ENCODE measurements at regions not wholly inside any gene's neighbourhood (a gene's known extent, or its start where the extent isn't known, plus 50 kb on each side); places are given as distances from the start of the nearest gene placed in this dataset. TPM values are rescaled to one million over a fixed set of nuclear protein-coding genes. Genes with fewer than 3 reads are reported as not detected.

GRCh38 chr21:17900990-17901385 lies 81.8 kb upstream of the C21orf91 start:
- Histone ChIP-seq H3K4me3 (ENCODE audit: insufficient read depth, low read length) (no peak overlapping the region), H3K9me3 (ENCODE audit: low read depth, low read length) (no peaks in the 10 kb centered on the region), H3K4me1 (ENCODE audit: insufficient read depth, low read length) (peaks cover 3% of the 10 kb centered on the region), H3K79me2 (ENCODE audit: insufficient read depth, low read length) (no peaks in the 10 kb centered on the region), H3K27ac (ENCODE audit: low read depth, low read length) (no peak overlapping the region), H3K36me3 (ENCODE audit: insufficient read depth, low read length) (no peaks in the 10 kb centered on the region), H4K20me1 (ENCODE audit: insufficient read depth, low read length) (no peaks in the 10 kb centered on the region), H3K27me3 (ENCODE audit: insufficient read depth, low read length) (peaks cover 2% of the 10 kb centered on the region), H2AFZ (ENCODE audit: low read length) (no peak overlapping the region), H3K4me2 (ENCODE audit: insufficient read depth, low read length) (no peak overlapping the region)
- DNase-seq (ENCODE audit: insufficient read length, low spot score, missing footprints): no peak
- no peak for TF ChIP-seq CTCF (IDR thresholded peaks at IDR 0.05; ENCODE audit: extremely low read depth, low read depth, low read length)

GRCh38 chr21:17900281-17900989 lies 81.3 kb upstream of the C21orf91 start:
- H3K79me2 ChIP-seq (ENCODE audit: insufficient read depth, low read length): no peaks in the 10 kb centered on the region
- no peak for DNase-seq (ENCODE audit: insufficient read length, low spot score, missing footprints)
- H3K4me1 ChIP-seq (ENCODE audit: insufficient read depth, low read length): peaks cover 3% of the 10 kb centered on the region
- H3K4me2 ChIP-seq (ENCODE audit: insufficient read depth, low read length): no peak overlapping the region
- no peaks in the 10 kb centered on the region for H3K9me3 ChIP-seq (ENCODE audit: low read depth, low read length)
- no peaks in the 10 kb centered on the region for H4K20me1 ChIP-seq (ENCODE audit: insufficient read depth, low read length)
- no peak for TF ChIP-seq CTCF (IDR thresholded peaks at IDR 0.05; ENCODE audit: extremely low read depth, low read depth, low read length)
- no peak overlapping the region for H3K4me3 ChIP-seq (ENCODE audit: insufficient read depth, low read length)
- no peak overlapping the region for H3K27ac ChIP-seq (ENCODE audit: low read depth, low read length)
- no peak overlapping the region for H2AFZ ChIP-seq (ENCODE audit: low read length)
- peaks cover 2% of the 10 kb centered on the region for H3K27me3 ChIP-seq (ENCODE audit: insufficient read depth, low read length)
- H3K36me3 ChIP-seq (ENCODE audit: insufficient read depth, low read length): no peaks in the 10 kb centered on the region

GRCh38 chr21:17889171-17889570 lies 70.0 kb upstream of the C21orf91 start:
- H3K9me3 ChIP-seq (ENCODE audit: low read depth, low read length): no peaks in the 10 kb centered on the region
- H3K4me3 ChIP-seq (ENCODE audit: insufficient read depth, low read length): no peak overlapping the region
- no peak overlapping the region for H3K27ac ChIP-seq (ENCODE audit: low read depth, low read length)
- no peak for DNase-seq (ENCODE audit: insufficient read length, low spot score, missing footprints)
- H3K27me3 ChIP-seq (ENCODE audit: insufficient read depth, low read length): no peaks in the 10 kb centered on the region
- H3K4me1 ChIP-seq (ENCODE audit: insufficient read depth, low read length): no peaks in the 10 kb centered on the region
- H4K20me1 ChIP-seq (ENCODE audit: insufficient read depth, low read length): no peaks in the 10 kb centered on the region
- H3K79me2 ChIP-seq (ENCODE audit: insufficient read depth, low read length): no peaks in the 10 kb centered on the region
- TF ChIP-seq CTCF (IDR thresholded peaks at IDR 0.05; ENCODE audit: extremely low read depth, low read depth, low read length): no peak
- no peak overlapping the region for H3K4me2 ChIP-seq (ENCODE audit: insufficient read depth, low read length)
- H2AFZ ChIP-seq (ENCODE audit: low read length): no peak overlapping the region
- no peaks in the 10 kb centered on the region for H3K36me3 ChIP-seq (ENCODE audit: insufficient read depth, low read length)

- Histone ChIP-seq H2AFZ (ENCODE audit: low read length) (no peak overlapping the region), H3K27me3 (ENCODE audit: insufficient read depth, low read length) (no peaks in the 10 kb centered on the region), H4K20me1 (ENCODE audit: insufficient read depth, low read length) (no peaks in the 10 kb centered on the region), H3K79me2 (ENCODE audit: insufficient read depth, low read length) (no peaks in the 10 kb centered on the region), H3K4me2 (ENCODE audit: insufficient read depth, low read length) (no peak overlapping the region), H3K9me3 (ENCODE audit: low read depth, low read length) (no peaks in the 10 kb centered on the region), H3K36me3 (ENCODE audit: insufficient read depth, low read length) (no peaks in the 10 kb centered on the region), H3K4me1 (ENCODE audit: insufficient read depth, low read length) (no peaks in the 10 kb centered on the region), H3K27ac (ENCODE audit: low read depth, low read length) (no peak overlapping the region), H3K4me3 (ENCODE audit: insufficient read depth, low read length) (no peak overlapping the region)
- DNase-seq (ENCODE audit: insufficient read length, low spot score, missing footprints): no peak
- no peak for TF ChIP-seq CTCF (IDR thresholded peaks at IDR 0.05; ENCODE audit: extremely low read depth, low read depth, low read length)
These were observed 50.0 kb upstream of the C21orf91 start for GRCh38 chr21:17869115-17869514.

Small RNA genes lying in the stretch of these regions (small RNA-seq; reads per million reads assigned to genes)
- gene RPL37P3: not detected
